COLO829 (cell line): ENCODE measurements at regions not wholly inside any gene's neighbourhood (a gene's known extent, or its start where the extent isn't known, plus 50 kb on each side); places are given as distances from the start of the nearest gene placed in this dataset.

Experiments
- DNase-seq: peaks from one replicate; pipeline ENCODE4 v3.0.0; 2012; ENCODE audit warnings: low spot score

DNA sequence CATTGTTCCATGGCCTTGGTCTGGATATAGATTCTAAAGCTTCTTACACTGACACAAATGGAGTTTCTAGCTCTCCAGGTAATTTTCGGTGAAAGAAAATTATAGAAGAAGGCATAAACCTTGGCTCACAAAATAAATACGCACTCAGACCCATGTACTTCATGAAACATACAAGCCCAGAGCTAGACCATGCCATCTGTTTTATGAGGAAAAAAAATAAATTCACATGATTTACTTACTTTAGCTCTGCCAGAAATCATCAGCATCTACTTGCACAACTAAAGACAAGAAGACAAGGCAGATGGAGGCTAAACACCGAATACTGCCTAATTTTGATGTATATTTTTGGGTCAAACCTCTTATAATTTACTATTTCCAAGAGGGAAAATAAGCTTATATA is 197.4 kb upstream of the KLF14 start:
- DNase-seq, result no peak

DNA sequence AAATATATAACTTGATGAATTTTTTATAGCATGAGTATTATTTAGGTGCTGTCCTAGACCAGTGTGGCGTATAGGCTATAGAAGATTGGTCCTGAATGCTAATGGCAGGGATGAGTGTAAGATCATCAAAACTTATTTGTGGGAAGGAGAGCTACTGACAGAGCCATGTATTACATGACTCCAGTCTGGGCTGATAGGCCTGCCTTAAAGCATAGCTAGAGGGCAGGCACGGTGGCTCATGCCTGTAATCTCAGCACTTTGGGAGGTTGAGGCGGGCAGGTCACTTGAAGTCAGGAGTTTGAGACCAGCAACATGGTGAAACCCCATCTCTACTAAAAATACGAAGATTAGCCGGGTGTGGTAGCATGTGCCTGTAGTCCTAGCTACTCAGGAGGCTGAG is 198.1 kb upstream of the KLF14 start:
- no peak for DNase-seq

DNA sequence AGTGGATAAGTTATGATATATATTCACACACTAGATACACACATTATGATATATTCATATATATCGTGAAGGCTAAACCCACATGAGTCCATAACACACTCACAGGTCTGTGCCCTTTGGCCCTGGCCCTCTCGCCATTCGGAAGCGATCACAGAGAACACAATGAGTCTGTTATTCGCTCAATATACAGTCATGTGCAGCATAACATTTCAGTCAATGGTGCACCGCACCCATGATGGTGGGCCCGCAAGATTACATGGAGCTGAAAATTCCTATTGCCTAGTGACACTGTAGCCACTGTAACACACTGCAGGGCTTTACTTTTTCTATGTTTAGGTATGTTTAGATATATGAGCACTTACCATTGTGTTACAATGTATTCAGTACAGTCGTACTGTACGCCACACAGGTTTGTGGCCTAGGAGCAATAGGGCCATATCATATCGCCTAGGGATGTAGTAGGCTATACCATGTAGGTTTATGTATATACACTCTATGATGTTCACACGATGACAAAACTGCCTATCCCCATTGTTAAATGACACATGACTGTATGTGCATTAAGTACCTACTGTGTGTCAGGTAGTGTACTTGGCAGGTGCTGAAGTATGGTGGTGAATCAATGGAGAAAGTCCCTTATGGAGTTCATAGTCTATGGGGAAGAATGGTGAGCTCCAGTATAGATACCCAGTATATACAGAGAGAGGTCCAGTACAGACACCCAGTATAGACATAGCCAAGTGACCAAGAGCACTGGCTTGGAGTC is 198.8 kb upstream of the KLF14 start:
- DNase-seq, result no peak

DNA sequence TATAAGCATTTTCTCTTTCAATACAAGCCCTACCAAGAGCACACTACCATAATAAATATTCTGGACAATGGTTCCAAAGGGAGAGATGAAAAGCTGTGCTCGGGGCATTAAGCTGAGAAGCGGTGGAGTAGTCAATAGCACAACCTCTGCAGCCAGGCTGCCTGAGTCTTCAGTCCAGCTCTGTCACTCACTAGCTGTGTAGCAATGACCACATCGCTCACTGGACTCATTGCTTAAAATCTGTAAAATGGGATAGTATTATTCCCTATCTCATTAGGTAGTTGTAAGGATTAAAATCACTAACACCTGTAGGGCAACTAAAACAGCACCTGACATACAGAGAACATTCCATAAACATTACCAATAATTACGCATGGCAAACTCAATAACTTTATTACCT is 199.9 kb upstream of the KLF14 start:
- no peak for DNase-seq

DNA sequence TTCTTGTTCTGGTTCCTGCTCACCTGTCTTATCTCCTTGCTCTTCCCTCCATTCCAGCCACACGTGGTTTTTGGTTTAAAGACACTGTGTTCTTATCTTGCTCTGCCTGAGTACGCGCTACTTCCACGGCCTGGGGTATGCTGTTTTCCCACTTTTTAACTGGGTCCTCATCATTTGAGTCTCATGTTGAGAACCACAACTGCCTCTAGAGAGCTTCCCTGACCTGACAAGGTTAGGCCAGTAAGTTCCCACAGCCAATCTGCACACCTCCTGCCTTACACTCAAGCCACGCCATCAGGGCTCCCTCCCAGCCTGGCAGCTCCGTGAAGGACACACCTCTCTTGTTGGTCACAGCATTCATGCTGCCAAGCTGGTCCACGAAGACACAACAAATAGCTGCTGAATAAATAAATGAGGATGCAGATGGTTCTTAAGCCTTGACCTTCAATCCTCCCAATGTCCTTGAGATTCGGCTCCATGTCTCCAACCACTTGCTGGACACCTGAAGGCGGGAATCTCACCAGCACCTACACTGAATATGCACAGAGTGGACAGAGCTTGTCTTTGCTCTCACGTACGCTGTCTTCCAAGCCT is 201.7 kb upstream of the KLF14 start:
- DNase-seq, result no peak

DNA sequence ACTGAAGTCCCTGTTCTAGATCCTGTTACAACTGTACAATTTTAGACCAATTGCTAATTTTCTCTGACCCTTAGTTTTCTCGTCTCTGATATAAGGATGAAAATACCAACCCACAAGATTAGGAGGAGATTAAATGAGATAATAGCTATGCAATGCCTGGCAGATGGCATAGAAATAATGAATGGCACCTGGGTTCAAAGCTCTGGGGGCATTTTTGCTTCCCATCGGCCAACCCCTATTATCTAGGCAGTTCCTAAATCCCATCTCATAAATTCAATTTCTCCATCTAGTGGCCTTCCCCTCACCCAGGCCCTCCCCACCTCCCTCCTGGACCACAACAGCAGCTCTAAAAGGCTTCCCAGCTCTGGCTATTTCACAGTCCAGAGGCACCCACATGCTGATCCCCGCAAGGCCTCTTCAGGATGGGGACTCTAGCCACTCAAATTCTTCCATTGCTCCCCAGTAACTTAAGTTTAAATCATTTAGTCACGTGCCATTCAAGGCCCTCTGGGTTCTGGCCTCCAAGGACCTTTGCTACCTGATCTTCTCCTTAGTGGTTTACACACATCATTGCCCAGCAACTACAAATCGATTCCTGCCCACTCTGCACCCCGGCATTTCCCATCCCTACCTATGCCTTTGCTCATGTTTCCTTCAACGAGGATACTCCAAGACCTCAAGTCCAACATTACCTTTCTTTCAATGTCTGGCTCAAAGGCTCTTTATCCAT is 202.4 kb upstream of the KLF14 start:
- DNase-seq, result no peak

DNA sequence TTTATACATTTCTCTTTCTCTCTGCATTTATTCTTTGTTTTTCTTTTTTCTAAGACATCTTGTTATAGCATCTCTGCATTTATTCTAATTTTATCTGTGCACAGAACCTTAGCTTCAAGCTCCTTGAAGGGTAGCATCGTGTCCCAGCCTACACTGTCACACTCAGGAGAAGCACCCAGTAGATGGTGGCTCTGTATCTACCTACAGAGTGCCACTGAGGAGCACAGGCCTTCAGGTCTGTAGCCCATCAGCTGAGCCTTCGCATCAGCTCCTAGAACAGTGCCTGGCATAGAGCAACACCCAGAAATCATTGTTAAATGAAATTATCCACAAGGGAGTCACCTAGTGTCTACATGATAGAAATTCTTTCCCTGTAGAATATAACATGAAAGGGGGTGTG is 203.0 kb upstream of the KLF14 start:
- DNase-seq, result no peak

DNA sequence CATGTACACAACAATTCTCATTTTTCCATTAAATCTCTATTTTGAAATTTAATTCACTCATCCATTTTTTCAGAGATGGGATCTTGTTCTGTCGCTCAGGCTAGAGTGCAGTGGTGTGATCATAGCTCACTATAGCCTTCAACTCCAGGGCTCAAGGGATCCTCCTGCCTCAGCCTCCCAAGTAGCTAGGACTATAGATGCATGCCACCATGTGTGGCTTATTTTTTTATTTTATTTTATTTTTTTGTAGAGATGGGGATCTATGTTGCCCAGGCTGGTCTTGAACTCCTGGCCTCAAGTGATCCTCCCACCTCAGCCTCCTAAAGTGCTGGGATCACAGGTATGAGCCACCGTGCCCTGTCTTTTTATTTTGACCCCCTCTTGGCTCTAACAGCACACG is 203.8 kb upstream of the KLF14 start:
- DNase-seq, result no peak

DNA sequence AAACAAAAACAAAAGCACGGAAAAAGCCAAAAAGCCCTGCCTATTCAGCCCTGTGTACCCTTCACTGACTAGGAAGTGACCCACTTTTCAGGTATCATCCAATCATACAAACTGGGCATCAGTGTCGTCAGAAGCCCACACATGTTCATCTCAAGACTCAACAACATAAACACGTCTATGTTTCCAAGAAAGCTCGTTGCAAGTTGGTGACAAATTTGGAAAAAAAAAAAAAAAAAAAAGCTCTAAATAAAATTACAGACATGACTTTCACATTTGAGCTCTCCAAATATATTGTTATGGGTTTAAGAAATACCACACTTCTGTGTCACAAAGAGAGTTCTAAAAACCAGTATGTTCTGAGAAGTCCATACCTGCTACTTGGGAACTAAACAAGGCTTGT is 204.7 kb upstream of the KLF14 start:
- DNase-seq, result no peak

DNA sequence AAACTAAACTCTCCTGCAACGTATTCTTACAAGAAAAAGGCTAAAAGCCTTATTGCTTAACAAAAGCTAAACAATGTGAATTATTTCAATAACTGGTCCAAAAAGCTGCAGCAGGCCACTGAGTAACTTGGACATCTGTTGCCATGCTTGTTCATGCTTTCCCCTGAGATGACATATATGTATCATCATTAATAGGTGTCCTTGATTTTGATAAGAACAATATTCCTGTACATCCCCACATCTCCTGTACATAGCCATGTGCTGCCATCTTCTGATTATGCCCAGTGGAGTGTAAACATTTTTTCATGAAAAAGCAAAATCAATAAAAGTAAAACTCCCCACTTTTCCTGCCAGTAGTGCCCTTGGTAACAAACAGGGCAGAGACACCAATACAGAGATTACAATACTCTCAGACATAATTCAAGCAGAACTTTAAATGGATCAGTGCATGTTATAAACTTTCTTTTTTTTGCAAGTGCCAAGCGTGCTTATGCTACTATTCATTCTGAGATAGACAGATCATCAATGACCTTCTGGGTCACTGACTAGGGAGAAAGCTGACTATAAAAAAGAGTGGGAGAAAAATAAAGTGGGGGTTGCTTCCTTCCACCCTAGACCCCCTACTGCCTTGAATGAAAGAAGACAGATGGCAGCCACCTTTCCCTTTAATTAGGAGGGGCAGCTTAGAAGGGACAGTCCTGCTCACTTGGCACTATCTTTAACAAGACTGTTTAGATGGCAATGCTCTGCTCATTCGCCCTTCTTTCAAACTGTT is 205.5 kb upstream of the KLF14 start:
- DNase-seq, result no peak

DNA sequence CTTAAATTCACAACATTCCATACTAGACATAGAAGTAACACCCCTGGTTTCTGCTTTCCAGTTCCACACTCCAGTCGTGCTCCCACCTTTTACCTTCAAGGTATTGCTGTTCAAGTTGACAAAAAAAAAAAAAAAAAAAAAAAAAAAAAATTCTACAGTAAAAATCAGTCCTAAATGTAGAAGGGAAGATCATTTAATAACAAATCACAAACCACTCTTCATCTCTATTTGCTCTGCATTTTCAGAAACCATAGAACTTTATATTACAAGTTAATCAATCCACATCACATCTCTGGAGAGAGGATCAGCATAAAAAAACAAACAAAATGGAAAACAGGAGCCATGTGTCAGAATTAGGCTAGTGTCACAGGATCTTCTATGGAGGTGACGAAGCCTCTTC is 206.3 kb upstream of the KLF14 start:
- DNase-seq, result no peak

DNA sequence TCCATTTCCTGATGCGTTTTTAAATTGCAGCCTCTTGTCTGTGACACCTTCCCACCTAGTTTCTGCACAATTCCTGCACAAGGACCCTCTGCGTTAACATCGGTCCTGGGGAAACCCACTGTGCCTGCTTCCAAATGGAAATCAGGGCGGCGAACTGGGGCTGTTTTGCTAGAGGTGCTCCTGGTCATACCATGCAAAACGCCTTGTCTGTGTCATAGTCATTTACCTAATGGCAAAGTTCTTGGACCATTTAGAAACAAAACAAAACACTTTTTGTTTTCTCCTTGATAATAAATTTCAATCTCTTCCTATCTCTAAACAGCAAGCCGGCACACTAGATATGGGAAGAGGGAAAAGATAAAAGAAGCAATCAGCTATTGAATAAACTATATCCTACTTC is 206.9 kb upstream of the KLF14 start:
- DNase-seq, result no peak

DNA sequence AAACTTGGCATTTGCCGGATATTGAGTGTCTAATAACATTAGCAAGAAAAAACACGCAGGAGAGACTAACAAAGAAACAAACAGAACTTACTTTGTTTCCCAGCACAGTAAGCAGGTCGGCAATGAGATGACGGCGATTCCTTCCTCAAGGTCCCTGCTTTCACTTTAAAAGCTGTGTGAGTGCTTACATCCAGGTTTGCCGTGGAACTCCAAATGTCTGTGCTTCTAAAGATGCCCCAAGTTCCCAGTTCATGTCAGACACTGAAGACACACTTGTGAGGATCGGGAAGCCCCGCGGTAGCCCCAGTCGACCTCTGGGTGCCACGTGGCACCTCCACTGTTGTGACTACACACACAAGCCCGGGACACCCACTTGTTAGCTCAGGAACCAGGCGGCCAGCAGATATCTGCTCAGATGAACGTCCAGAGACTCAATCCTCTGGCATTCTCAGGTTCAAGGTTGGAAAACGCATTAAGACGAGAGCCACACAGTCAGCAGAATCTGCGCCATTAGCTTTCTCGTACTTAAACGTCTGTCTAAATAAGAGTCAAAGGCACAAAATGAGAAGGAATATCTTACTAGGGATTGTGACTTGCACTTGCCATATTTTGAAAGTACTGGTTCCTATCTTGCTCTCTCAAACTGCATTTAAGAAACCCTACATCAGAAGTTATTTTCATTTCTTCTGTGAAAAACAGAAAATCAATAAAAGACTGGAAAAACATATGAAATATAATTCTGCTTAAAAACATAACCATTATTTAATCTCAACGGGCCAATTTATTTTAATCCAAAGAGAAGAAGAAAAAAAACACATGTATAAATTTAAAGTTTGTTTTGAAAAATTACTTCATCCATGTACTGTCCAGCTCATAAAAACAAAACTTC is 207.6 kb upstream of the KLF14 start:
- peak; percentile 78 for DNase-seq

DNA sequence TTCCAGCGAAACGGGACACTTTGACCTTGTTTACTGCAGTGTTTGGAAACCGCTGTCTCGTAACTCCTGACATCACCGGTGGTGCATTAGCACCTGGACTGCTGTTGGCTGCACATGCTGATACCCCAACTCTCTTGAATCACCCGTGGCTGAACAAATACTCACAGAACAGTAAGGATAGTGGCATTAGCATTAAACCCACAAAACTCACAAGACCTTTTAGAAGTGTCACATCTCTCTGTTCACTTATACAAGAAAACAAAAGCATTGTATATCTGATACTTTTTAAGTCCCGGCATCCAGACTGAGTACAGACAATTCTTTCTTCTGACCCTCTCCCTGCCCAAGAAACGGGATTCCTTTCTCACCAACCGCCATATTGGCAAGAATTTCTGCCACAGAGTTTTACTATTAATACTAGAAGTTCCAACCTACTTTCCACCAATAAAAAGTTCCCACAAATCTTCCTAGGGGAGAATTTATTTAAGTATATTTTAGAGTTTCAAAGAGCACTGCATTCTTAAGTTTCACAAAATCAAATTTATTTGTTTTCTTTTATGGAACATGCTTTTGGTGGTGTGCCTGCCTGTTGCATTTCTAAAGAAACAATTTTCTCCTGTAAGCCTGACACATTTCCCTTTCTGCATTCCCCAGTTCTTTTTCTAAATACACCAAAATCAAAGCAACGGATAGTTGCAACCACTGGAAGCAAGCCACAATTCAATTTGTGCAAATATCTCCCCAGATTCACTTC is 208.4 kb upstream of the KLF14 start:
- peak; percentile 81 for DNase-seq

DNA sequence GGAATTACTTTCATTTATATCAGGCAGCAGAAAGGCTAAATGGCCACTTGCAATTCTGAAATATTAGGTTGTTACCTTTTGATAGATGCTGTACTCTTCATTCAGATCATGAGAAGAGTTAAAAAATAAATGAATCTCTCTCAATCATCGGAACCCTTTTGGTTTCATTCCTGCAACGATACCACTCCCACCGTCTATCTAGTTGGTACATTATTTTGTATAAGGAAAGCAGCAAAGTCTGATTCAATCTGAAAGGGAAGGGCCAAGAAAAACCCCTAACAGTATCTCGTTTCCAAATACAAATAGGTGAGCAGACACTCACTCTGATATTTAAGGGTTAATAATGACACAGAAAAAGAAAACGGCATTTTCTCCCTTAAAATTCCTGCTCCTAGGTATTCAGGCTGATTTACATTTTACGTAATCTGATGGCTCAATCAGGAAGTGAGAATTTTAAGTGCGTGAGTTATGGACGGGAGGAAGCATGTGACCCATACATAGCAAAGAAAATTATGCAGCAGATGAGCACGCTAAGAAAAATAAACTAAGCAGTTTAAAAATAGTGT is 209.4 kb upstream of the KLF14 start:
- DNase-seq, result peak; percentile 93

DNA sequence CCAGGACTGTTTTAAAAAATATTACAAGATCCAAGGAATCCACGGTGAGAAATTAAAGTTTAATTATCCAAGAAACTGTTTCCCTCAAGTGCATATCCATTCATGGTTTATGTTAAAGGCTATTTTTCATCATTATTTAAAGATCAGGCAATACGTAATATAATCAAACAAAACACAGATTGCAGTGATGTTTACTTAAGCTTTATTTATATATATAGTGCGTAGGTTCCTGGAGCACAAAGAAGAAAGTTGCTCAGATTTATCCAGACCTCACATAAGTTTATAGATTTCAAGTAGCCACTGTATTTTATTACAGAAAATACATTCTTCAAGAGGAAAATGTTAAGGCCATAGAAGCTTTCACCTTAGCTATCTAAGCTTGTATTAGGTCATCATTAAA is 210.0 kb upstream of the KLF14 start:
- DNase-seq, result no peak

DNA sequence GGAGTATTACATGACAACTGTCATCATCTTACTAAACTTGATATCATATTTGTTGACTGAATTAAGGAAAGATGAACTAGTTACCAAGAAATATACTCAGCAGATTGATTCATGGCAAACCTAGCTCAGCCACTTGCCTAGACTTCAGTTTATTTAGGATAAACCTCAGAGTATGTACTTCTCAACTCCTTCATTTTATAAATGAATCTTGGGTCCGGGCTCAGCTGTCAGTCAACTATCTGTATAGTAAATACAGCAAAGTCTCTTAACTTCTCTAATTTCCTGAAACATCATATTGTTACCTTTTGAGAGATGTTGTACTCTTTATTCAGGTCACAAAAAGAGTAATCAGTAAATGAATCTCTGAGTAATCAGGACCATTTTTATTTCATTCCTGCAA is 211.0 kb upstream of the KLF14 start:
- no peak for DNase-seq

DNA sequence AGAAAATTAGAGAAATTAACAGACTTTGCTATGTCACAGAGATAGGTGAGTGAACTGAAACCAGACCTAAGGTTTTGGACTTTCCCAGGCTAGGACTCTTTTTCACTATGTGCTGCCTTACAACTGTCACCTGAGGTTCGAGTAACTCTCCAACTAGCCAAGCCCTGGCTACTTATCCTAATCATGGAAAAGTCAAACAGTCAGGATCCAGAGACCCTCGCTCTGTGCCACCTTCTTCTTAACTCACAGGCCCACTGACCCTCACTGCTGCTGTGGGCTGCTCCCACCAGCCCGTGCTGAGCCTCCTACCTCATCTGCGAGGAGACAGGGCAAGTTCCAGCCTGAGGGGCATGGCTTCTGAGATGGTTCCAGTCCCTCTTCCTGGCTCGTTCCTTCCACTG is 211.4 kb upstream of the KLF14 start:
- DNase-seq, result no peak

DNA sequence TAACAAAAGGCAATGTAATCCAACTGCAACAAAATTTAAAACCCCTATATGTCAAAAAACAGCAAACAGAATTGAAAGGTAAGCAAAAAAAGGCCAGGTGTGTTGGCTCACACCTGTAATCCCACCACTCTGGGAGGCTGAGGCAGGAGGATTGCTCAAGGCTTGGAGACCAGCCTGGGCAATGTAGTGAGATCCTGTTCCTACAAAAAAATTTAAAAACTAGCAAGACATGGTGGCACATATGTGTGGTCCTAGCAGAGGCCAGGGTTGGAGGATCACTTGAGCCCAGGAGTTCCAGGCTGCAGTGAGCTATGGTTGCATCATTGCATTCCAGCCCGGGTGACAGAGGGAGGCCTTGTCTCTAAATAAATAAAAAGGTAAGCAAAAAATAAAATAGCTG is 212.1 kb upstream of the KLF14 start:
- no peak for DNase-seq

DNA sequence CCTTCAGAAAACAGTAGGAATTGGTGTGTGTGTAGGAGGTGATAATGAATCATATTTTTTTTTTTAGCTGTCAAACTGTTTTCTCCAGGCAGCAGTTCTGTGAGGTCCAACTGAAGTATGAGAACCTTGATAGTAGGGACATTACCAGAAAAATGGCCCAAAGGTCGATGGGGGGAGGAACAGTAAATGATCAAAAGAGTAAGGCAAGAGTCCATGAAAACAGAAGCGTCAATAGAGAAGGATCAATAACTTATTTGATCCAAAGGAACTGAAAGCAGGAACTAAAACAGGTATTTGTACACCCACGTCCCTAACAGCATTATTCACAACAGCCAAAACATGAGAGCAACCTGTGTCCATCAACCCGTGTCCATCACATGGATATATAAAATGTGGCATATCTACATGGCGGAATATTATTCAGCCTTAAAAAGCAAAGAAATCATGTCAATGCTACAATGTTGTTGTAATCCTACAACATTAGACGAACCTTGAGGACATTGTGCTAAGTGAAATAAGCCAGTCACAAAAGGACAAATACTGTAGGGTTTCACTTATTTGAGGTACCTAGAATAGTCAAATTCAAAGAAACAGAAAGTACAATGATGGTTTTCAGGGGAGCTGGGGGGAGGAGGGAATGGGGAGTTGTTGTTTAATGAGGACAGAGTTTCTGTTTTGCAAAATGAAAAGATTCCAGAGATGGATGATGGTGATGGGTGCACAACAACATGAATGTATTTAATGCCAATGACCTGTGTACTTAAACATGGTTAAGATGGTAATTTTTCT is 214.0 kb upstream of the KLF14 start:
- DNase-seq, result no peak
